Glutamatergic neuron (in vitro differentiated cells): ENCODE measurements at regions not wholly inside any gene's neighbourhood (a gene's known extent, or its start where the extent isn't known, plus 50 kb on each side); places are given as distances from the start of the nearest gene placed in this dataset.
"Not testable (repeated sequence)": the region's sequence is repeated elsewhere in the genome, so short reads cannot be mapped to it uniquely, and the experiment has no call there.

Experiments
- DNase-seq: peaks from one replicate; pipeline ENCODE4 v3.0.0; 2022
- H3K27ac Mint-ChIP-seq: one replicate; pipeline ENCODE4 v1.8.0; 2020; ENCODE audit warnings: mild to moderate bottlenecking, mixed read lengths, inconsistent platforms; ENCODE audit not compliant: unreplicated experiment
- H3K27me3 Mint-ChIP-seq: one replicate; pipeline ENCODE4 v1.8.0; 2020; ENCODE audit warnings: mild to moderate bottlenecking, moderate library complexity, mixed read lengths, inconsistent platforms; ENCODE audit not compliant: unreplicated experiment
- H3K36me3 Mint-ChIP-seq: one replicate; pipeline ENCODE4 v1.8.0; 2020; ENCODE audit warnings: mild to moderate bottlenecking, mixed read lengths, inconsistent platforms; ENCODE audit not compliant: unreplicated experiment
- H3K4me1 Mint-ChIP-seq: one replicate; pipeline ENCODE4 v1.8.0; 2020; ENCODE audit warnings: mild to moderate bottlenecking, low read depth, mixed read lengths, inconsistent platforms; ENCODE audit not compliant: unreplicated experiment
- H3K4me3 Mint-ChIP-seq: one replicate; pipeline ENCODE4 v1.8.0; 2020; ENCODE audit warnings: mild to moderate bottlenecking, mixed read lengths, inconsistent platforms; ENCODE audit not compliant: unreplicated experiment
- H3K9me3 Mint-ChIP-seq: one replicate; pipeline ENCODE4 v1.8.0; 2020; ENCODE audit warnings: mild to moderate bottlenecking, moderate library complexity, mixed read lengths, inconsistent platforms; ENCODE audit not compliant: unreplicated experiment
- CTCF ChIP-seq: fragments of 200-600 bp; sonication (generic); IDR thresholded peaks from one replicate; pipeline ENCODE4 v1.5.0; 2021; ENCODE audit not compliant: partially characterized antibody, unreplicated experiment

- H3K27me3 Mint-ChIP-seq = no peaks in the 10 kb centered on the region
Measured at GRCh38 chr5:98187945-98188344, 585.5 kb upstream of the RGMB start.

GRCh38 chr5:98190344-98190743 is 583.1 kb upstream of the RGMB start:
- not testable (repeated sequence) for H3K9me3 Mint-ChIP-seq, H3K36me3 Mint-ChIP-seq, H3K27me3 Mint-ChIP-seq, H3K4me1 Mint-ChIP-seq, DNase-seq, H3K4me3 Mint-ChIP-seq, H3K27ac Mint-ChIP-seq

More at GRCh38 chr5:98187945-98188344, 585.5 kb upstream of the RGMB start:
- DNase-seq = no peak
- Mint-ChIP-seq H3K4me1 (peaks cover 3% of the 10 kb centered on the region), H3K9me3 (no peaks in the 10 kb centered on the region), H3K27ac (no peak overlapping the region), H3K36me3 (no peaks in the 10 kb centered on the region), H3K4me3 (no peak overlapping the region)
- no peak for TF ChIP-seq CTCF

- no peak overlapping the region for H3K4me3 Mint-ChIP-seq
- no peaks in the 10 kb centered on the region for H3K27me3 Mint-ChIP-seq
- peaks cover 15% of the 10 kb centered on the region for H3K4me1 Mint-ChIP-seq
- DNase-seq = no peak
- no peak overlapping the region for H3K27ac Mint-ChIP-seq
- no peaks in the 10 kb centered on the region for H3K9me3 Mint-ChIP-seq
- TF ChIP-seq CTCF = no peak
- no peaks in the 10 kb centered on the region for H3K36me3 Mint-ChIP-seq
Measured at GRCh38 chr5:98193921-98194760, 579.3 kb upstream of the RGMB start.

DNA sequence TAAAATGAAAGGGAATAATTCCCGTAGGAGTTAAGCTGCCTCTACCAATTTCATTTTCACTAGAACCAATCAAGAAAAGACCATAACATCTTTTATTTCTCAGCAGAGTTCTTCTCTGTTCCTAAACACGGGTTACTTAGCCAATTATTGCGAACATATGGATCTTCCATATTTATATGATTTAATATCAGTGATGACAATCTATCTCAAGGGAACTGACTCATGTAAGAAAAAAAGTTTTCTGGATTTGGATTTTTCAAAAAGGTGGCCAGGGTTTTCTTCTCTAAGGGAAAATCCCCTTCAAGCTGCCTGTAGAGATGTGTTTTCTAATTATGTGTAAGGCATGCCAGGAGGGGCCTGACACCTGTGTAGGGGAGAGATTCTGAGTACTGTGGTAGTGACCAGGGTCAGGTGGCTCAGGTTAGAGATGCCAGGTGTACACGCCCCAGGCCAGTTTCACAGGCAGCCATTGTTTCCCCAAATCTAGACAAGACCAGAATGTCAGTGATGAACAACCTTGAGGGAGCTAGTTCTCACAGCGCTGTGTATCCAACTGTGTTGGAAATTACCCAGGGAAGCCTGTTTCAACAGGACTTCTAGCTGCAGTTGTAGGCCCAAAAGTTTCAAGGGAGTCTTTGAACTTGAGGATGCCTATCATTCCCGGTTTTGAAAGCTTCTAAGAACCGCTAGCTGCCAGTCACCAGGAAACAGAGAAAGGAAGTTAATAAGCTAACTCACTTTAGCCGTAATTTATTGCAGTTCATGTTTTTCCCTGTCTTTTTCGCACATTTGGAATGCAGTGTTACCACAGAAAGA is 572.5 kb upstream of the RGMB start:
- H3K27me3 Mint-ChIP-seq = no peaks in the 10 kb centered on the region
- TF ChIP-seq CTCF = no peak
- H3K27ac Mint-ChIP-seq = no peak overlapping the region
- DNase-seq = no peak
- H3K9me3 Mint-ChIP-seq = no peaks in the 10 kb centered on the region
- H3K36me3 Mint-ChIP-seq = peaks cover 4% of the 10 kb centered on the region
- peaks cover 13% of the 10 kb centered on the region for H3K4me1 Mint-ChIP-seq
- H3K4me3 Mint-ChIP-seq = no peak overlapping the region

GRCh38 chr5:98204798-98205197 is 568.7 kb upstream of the RGMB start:
- DNase-seq = no peak
- Mint-ChIP-seq H3K9me3 (no peaks in the 10 kb centered on the region), H3K27me3 (no peaks in the 10 kb centered on the region)

More at GRCh38 chr5:98204798-98205197, 568.7 kb upstream of the RGMB start:
- H3K27ac Mint-ChIP-seq = no peak overlapping the region
- H3K4me3 Mint-ChIP-seq = no peak overlapping the region
- H3K36me3 Mint-ChIP-seq = peaks cover 4% of the 10 kb centered on the region
- H3K4me1 Mint-ChIP-seq = peaks cover 8% of the 10 kb centered on the region
- no peak for TF ChIP-seq CTCF
